ENCODE measurements at regions not wholly inside any gene's neighbourhood (a gene's known extent, or its start where the extent isn't known, plus 50 kb on each side); places are given as distances from the start of the nearest gene placed in this dataset.

DNA sequence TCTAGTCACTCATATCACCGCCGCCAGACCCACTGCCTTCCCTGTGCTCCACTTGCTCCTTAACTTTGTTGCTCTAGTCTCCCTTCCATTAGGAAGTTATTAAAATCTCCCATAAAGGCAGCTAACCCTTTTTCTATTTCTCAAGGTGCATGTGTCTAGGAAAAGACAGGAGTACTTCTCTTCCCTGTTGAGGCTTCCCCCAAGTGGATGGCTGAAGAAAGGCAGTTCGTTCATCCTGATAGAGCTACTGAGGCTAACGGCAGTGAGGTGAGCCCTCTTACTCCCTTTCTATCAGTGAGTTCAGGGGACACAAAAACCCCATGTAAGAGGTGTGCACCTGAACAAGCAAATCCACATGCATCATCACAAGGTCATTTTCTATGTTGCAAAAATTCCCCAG lies 397.8 kb downstream of the IGSF11 start:
- TF ChIP-seq, protein P1, sequence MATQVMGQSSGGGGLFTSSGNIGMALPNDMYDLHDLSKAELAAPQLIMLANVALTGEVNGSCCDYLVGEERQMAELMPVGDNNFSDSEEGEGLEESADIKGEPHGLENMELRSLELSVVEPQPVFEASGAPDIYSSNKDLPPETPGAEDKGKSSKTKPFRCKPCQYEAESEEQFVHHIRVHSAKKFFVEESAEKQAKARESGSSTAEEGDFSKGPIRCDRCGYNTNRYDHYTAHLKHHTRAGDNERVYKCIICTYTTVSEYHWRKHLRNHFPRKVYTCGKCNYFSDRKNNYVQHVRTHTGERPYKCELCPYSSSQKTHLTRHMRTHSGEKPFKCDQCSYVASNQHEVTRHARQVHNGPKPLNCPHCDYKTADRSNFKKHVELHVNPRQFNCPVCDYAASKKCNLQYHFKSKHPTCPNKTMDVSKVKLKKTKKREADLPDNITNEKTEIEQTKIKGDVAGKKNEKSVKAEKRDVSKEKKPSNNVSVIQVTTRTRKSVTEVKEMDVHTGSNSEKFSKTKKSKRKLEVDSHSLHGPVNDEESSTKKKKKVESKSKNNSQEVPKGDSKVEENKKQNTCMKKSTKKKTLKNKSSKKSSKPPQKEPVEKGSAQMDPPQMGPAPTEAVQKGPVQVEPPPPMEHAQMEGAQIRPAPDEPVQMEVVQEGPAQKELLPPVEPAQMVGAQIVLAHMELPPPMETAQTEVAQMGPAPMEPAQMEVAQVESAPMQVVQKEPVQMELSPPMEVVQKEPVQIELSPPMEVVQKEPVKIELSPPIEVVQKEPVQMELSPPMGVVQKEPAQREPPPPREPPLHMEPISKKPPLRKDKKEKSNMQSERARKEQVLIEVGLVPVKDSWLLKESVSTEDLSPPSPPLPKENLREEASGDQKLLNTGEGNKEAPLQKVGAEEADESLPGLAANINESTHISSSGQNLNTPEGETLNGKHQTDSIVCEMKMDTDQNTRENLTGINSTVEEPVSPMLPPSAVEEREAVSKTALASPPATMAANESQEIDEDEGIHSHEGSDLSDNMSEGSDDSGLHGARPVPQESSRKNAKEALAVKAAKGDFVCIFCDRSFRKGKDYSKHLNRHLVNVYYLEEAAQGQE (IDR thresholded peaks at IDR 0.05; ENCODE audit: unreplicated experiment), result no peak
- TF ChIP-seq, protein P2, sequence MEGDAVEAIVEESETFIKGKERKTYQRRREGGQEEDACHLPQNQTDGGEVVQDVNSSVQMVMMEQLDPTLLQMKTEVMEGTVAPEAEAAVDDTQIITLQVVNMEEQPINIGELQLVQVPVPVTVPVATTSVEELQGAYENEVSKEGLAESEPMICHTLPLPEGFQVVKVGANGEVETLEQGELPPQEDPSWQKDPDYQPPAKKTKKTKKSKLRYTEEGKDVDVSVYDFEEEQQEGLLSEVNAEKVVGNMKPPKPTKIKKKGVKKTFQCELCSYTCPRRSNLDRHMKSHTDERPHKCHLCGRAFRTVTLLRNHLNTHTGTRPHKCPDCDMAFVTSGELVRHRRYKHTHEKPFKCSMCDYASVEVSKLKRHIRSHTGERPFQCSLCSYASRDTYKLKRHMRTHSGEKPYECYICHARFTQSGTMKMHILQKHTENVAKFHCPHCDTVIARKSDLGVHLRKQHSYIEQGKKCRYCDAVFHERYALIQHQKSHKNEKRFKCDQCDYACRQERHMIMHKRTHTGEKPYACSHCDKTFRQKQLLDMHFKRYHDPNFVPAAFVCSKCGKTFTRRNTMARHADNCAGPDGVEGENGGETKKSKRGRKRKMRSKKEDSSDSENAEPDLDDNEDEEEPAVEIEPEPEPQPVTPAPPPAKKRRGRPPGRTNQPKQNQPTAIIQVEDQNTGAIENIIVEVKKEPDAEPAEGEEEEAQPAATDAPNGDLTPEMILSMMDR (conservative IDR thresholded peaks at IDR 0.05; ENCODE audit: low read depth in 2 of 2), result peak; percentile 54 to 76
- TF ChIP-seq POLR2AphosphoS5 (IDR thresholded peaks at IDR 0.05; ENCODE audit: low read depth) (no peak), EZH2 (IDR thresholded peaks at IDR 0.05; ENCODE audit: low read depth, unreplicated experiment) (no peak), CREB1 (CRISPR knock-in tag; IDR thresholded peaks at IDR 0.05; ENCODE audit: low read depth) (no peak), JUNB (IDR thresholded peaks at IDR 0.05; ENCODE audit: unreplicated experiment) (no peak), EZH2phosphoT487 (IDR thresholded peaks at IDR 0.05; ENCODE audit: unreplicated experiment) (no peak), STAT1 (IDR thresholded peaks at IDR 0.05; ENCODE audit: unreplicated experiment) (no peak), ZNF331 (CRISPR knock-in tag; IDR thresholded peaks at IDR 0.05; ENCODE audit: low read depth) (no peak), ZNF114 (CRISPR knock-in tag; IDR thresholded peaks at IDR 0.05) (no peak), NANOG (IDR thresholded peaks at IDR 0.05; ENCODE audit: borderline replicate concordance) (no peak)
- TF ChIP-seq, protein P3, sequence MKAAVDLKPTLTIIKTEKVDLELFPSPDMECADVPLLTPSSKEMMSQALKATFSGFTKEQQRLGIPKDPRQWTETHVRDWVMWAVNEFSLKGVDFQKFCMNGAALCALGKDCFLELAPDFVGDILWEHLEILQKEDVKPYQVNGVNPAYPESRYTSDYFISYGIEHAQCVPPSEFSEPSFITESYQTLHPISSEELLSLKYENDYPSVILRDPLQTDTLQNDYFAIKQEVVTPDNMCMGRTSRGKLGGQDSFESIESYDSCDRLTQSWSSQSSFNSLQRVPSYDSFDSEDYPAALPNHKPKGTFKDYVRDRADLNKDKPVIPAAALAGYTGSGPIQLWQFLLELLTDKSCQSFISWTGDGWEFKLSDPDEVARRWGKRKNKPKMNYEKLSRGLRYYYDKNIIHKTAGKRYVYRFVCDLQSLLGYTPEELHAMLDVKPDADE (IDR thresholded peaks at IDR 0.05), result no peak
- TF ChIP-seq, protein P4, sequence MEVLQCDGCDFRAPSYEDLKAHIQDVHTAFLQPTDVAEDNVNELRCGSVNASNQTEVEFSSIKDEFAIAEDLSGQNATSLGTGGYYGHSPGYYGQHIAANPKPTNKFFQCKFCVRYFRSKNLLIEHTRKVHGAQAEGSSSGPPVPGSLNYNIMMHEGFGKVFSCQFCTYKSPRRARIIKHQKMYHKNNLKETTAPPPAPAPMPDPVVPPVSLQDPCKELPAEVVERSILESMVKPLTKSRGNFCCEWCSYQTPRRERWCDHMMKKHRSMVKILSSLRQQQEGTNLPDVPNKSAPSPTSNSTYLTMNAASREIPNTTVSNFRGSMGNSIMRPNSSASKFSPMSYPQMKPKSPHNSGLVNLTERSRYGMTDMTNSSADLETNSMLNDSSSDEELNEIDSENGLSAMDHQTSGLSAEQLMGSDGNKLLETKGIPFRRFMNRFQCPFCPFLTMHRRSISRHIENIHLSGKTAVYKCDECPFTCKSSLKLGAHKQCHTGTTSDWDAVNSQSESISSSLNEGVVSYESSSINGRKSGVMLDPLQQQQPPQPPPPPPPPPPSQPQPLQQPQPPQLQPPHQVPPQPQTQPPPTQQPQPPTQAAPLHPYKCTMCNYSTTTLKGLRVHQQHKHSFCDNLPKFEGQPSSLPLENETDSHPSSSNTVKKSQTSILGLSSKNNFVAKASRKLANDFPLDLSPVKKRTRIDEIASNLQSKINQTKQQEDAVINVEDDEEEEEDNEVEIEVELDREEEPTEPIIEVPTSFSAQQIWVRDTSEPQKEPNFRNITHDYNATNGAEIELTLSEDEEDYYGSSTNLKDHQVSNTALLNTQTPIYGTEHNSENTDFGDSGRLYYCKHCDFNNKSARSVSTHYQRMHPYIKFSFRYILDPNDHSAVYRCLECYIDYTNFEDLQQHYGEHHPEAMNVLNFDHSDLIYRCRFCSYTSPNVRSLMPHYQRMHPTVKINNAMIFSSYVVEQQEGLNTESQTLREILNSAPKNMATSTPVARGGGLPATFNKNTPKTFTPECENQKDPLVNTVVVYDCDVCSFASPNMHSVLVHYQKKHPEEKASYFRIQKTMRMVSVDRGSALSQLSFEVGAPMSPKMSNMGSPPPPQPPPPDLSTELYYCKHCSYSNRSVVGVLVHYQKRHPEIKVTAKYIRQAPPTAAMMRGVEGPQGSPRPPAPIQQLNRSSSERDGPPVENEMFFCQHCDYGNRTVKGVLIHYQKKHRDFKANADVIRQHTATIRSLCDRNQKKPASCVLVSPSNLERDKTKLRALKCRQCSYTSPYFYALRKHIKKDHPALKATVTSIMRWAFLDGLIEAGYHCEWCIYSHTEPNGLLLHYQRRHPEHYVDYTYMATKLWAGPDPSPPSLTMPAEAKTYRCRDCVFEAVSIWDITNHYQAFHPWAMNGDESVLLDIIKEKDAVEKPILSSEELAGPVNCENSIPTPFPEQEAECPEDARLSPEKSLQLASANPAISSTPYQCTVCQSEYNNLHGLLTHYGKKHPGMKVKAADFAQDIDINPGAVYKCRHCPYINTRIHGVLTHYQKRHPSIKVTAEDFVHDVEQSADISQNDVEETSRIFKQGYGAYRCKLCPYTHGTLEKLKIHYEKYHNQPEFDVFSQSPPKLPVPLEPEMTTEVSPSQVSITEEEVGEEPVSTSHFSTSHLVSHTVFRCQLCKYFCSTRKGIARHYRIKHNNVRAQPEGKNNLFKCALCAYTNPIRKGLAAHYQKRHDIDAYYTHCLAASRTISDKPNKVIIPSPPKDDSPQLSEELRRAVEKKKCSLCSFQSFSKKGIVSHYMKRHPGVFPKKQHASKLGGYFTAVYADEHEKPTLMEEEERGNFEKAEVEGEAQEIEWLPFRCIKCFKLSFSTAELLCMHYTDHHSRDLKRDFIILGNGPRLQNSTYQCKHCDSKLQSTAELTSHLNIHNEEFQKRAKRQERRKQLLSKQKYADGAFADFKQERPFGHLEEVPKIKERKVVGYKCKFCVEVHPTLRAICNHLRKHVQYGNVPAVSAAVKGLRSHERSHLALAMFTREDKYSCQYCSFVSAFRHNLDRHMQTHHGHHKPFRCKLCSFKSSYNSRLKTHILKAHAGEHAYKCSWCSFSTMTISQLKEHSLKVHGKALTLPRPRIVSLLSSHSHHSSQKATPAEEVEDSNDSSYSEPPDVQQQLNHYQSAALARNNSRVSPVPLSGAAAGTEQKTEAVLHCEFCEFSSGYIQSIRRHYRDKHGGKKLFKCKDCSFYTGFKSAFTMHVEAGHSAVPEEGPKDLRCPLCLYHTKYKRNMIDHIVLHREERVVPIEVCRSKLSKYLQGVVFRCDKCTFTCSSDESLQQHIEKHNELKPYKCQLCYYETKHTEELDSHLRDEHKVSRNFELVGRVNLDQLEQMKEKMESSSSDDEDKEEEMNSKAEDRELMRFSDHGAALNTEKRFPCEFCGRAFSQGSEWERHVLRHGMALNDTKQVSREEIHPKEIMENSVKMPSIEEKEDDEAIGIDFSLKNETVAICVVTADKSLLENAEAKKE (CRISPR knock-in tag; IDR thresholded peaks at IDR 0.05), result no peak

All from GM23338 (cell line).